ENCODE measurements at regions not wholly inside any gene's neighbourhood (a gene's known extent, or its start where the extent isn't known, plus 50 kb on each side); places are given as distances from the start of the nearest gene placed in this dataset.
"Not testable (repeated sequence)": the region's sequence is repeated elsewhere in the genome, so short reads cannot be mapped to it uniquely, and the experiment has no call there.

DNA sequence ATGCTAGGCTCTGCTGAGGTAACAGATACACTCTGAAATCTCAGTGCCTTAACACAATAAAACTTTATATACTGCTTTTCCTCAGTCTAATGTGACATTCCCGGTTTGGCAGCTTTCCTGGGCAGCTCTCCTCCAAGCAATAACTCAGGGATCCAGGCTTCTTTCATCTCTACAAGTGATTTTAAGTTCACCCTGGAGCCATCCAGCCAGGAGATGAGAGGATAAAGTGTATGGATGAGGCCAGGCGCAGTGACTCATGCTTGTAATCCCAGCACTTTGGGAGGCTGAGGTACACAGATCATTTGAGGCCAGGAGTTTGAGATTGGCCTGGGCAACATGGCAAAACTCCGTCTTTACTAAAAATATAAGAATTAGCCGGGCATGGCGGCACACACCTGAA is 147.2 kb downstream of the UTP18 start:
- Histone ChIP-seq H3K27me3 (ENCODE audit: control insufficient read depth in 1 of 2, insufficient read depth in 2 of 2, low read length in 2 of 2) (peaks cover 0 to 5% of the 10 kb centered on the region in 2 donors), H3K36me3 (ENCODE audit: control insufficient read depth in 1 of 2, insufficient read depth in 2 of 2, low read length in 2 of 2) (no peaks in the 10 kb centered on the region), H3K4me1 (ENCODE audit: control insufficient read depth in 1 of 2, insufficient read depth in 2 of 2, low read length in 2 of 2) (no peaks in the 10 kb centered on the region), H3K9ac (ENCODE audit: low read depth in 1 of 2, low read length in 2 of 2) (no peak overlapping the region), H3K9me3 (ENCODE audit: control insufficient read depth in 1 of 2, low read length in 2 of 2) (no peaks in the 10 kb centered on the region), H3K27ac (ENCODE audit: low read depth, low read length) (no peak overlapping the region), H3K4me3 (ENCODE audit: low read depth in 1 of 2, low read length in 2 of 2) (no peak overlapping the region)

GRCh38 chr17:51419476-51419875 is 159.1 kb downstream of the UTP18 start:
- Histone ChIP-seq H3K9me3 (ENCODE audit: control insufficient read depth in 1 of 2, low read length in 2 of 2) (no peaks in the 10 kb centered on the region), H3K36me3 (ENCODE audit: control insufficient read depth in 1 of 2, insufficient read depth in 2 of 2, low read length in 2 of 2) (no peaks in the 10 kb centered on the region), H3K4me3 (ENCODE audit: low read depth in 1 of 2, low read length in 2 of 2) (no peak overlapping the region), H3K9ac (ENCODE audit: low read depth in 1 of 2, low read length in 2 of 2) (no peak overlapping the region), H3K27ac (ENCODE audit: low read depth, low read length) (no peak overlapping the region), H3K4me1 (ENCODE audit: control insufficient read depth in 1 of 2, insufficient read depth in 2 of 2, low read length in 2 of 2) (no peaks in the 10 kb centered on the region), H3K27me3 (ENCODE audit: control insufficient read depth in 1 of 2, insufficient read depth in 2 of 2, low read length in 2 of 2) (no peaks in the 10 kb centered on the region)

GRCh38 chr17:51421525-51421924 is 161.2 kb downstream of the UTP18 start:
- Histone ChIP-seq H3K9ac (ENCODE audit: low read depth in 1 of 2, low read length in 2 of 2) (no peak overlapping the region), H3K27me3 (ENCODE audit: control insufficient read depth in 1 of 2, insufficient read depth in 2 of 2, low read length in 2 of 2) (no peaks in the 10 kb centered on the region), H3K27ac (ENCODE audit: low read depth, low read length) (no peak overlapping the region), H3K9me3 (ENCODE audit: control insufficient read depth in 1 of 2, low read length in 2 of 2) (no peaks in the 10 kb centered on the region), H3K4me1 (ENCODE audit: control insufficient read depth in 1 of 2, insufficient read depth in 2 of 2, low read length in 2 of 2) (no peaks in the 10 kb centered on the region), H3K4me3 (ENCODE audit: low read depth in 1 of 2, low read length in 2 of 2) (no peak overlapping the region), H3K36me3 (ENCODE audit: control insufficient read depth in 1 of 2, insufficient read depth in 2 of 2, low read length in 2 of 2) (no peaks in the 10 kb centered on the region)

- H3K36me3 ChIP-seq (ENCODE audit: control insufficient read depth in 1 of 2, insufficient read depth in 2 of 2, low read length in 2 of 2) = no peaks in the 10 kb centered on the region
- H3K27ac ChIP-seq (ENCODE audit: low read depth, low read length) = no peak overlapping the region
- no peak overlapping the region for H3K4me3 ChIP-seq (ENCODE audit: low read depth in 1 of 2, low read length in 2 of 2)
- no peaks in the 10 kb centered on the region for H3K9me3 ChIP-seq (ENCODE audit: control insufficient read depth in 1 of 2, low read length in 2 of 2)
- H3K4me1 ChIP-seq (ENCODE audit: control insufficient read depth in 1 of 2, insufficient read depth in 2 of 2, low read length in 2 of 2) = no peaks in the 10 kb centered on the region
- no peak overlapping the region for H3K9ac ChIP-seq (ENCODE audit: low read depth in 1 of 2, low read length in 2 of 2)
- no peaks in the 10 kb centered on the region for H3K27me3 ChIP-seq (ENCODE audit: control insufficient read depth in 1 of 2, insufficient read depth in 2 of 2, low read length in 2 of 2)
Measured at GRCh38 chr17:51422634-51423033, 162.3 kb downstream of the UTP18 start.

DNA sequence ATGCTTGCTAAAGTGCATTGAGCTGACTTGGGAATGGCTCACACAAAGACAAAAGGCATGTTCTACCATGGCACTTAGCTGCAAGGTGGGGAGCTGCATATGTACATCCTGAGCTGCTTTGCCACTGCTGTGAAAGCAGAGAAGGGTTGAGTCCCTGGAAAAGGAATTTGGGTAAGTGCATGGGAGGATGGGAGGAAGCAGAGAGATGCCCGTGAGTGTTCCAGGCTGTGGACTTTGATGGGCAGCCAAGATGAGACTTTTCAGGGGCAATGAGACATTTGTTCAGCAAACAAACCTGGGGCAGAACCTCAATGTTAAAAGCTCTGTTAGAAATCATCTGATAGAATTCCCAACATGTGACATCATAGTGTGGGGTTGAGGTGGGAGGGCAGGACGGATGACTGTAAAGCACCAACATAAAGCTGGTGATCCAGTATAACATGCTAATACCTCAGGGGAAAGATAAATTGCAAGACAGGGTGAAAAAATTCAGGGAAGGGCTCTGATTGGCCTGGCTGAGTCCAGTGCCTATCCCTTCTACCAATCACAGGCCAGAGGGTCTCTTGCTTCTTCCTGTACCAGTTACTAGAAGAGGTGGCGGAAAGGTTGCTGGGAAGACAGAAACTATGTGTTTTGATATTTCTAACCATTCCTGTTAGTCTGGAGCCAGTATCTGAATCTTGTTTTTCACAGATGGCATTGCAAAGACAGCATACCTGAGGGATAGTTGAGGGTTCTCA is 163.2 kb downstream of the UTP18 start:
- H3K27ac ChIP-seq (ENCODE audit: low read depth, low read length) = no peak overlapping the region
- no peaks in the 10 kb centered on the region for H3K9me3 ChIP-seq (ENCODE audit: control insufficient read depth in 1 of 2, low read length in 2 of 2)
- H3K4me1 ChIP-seq (ENCODE audit: control insufficient read depth in 1 of 2, insufficient read depth in 2 of 2, low read length in 2 of 2) = no peaks in the 10 kb centered on the region
- no peak overlapping the region for H3K9ac ChIP-seq (ENCODE audit: low read depth in 1 of 2, low read length in 2 of 2)
- no peak overlapping the region for H3K4me3 ChIP-seq (ENCODE audit: low read depth in 1 of 2, low read length in 2 of 2)
- no peaks in the 10 kb centered on the region for H3K27me3 ChIP-seq (ENCODE audit: control insufficient read depth in 1 of 2, insufficient read depth in 2 of 2, low read length in 2 of 2)
- no peaks in the 10 kb centered on the region for H3K36me3 ChIP-seq (ENCODE audit: control insufficient read depth in 1 of 2, insufficient read depth in 2 of 2, low read length in 2 of 2)

GRCh38 chr17:51425773-51426172 is 165.4 kb downstream of the UTP18 start:
- H3K27me3 ChIP-seq (ENCODE audit: control insufficient read depth in 1 of 2, insufficient read depth in 2 of 2, low read length in 2 of 2) = no peaks in the 10 kb centered on the region
- no peak overlapping the region for H3K27ac ChIP-seq (ENCODE audit: low read depth, low read length)
- H3K4me1 ChIP-seq (ENCODE audit: control insufficient read depth in 1 of 2, insufficient read depth in 2 of 2, low read length in 2 of 2) = no peaks in the 10 kb centered on the region
- H3K9ac ChIP-seq (ENCODE audit: low read depth in 1 of 2, low read length in 2 of 2) = no peak overlapping the region
- no peak overlapping the region for H3K4me3 ChIP-seq (ENCODE audit: low read depth in 1 of 2, low read length in 2 of 2)
- no peaks in the 10 kb centered on the region for H3K9me3 ChIP-seq (ENCODE audit: control insufficient read depth in 1 of 2, low read length in 2 of 2)
- no peaks in the 10 kb centered on the region for H3K36me3 ChIP-seq (ENCODE audit: control insufficient read depth in 1 of 2, insufficient read depth in 2 of 2, low read length in 2 of 2)

DNA sequence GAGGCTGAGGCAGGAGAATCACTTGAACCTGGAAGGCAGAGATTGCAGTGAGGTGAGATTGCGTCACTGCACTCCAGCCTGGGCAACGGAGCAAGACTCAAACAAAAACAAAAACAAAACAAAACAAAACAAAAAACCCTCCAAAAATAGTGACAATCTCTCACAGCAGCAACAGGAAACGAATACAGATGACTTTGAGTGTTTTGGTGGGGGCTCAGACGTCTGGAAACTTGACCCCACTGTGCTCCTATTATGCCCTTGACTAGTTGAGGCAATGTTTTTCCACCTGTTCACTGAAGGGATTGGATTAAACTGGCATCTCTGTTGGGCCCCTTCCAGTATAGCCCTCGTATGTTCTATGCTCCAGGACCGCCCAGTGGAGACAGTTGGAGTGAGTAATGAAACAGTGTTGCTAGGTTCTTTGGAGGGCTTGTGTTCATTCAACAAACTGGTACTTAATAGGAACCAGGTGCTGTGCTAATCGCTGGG is 167.0 kb downstream of the UTP18 start:
- Histone ChIP-seq H3K4me1 (ENCODE audit: control insufficient read depth in 1 of 2, insufficient read depth in 2 of 2, low read length in 2 of 2) (no peaks in the 10 kb centered on the region), H3K27me3 (ENCODE audit: control insufficient read depth in 1 of 2, insufficient read depth in 2 of 2, low read length in 2 of 2) (no peaks in the 10 kb centered on the region), H3K27ac (ENCODE audit: low read depth, low read length) (no peak overlapping the region), H3K4me3 (ENCODE audit: low read depth in 1 of 2, low read length in 2 of 2) (no peak overlapping the region), H3K9ac (ENCODE audit: low read depth in 1 of 2, low read length in 2 of 2) (no peak overlapping the region), H3K9me3 (ENCODE audit: control insufficient read depth in 1 of 2, low read length in 2 of 2) (no peaks in the 10 kb centered on the region), H3K36me3 (ENCODE audit: control insufficient read depth in 1 of 2, insufficient read depth in 2 of 2, low read length in 2 of 2) (no peaks in the 10 kb centered on the region)

GRCh38 chr17:51427856-51428255 is 167.5 kb downstream of the UTP18 start:
- H3K36me3 ChIP-seq (ENCODE audit: control insufficient read depth in 1 of 2, insufficient read depth in 2 of 2, low read length in 2 of 2) = no peaks in the 10 kb centered on the region

DNA sequence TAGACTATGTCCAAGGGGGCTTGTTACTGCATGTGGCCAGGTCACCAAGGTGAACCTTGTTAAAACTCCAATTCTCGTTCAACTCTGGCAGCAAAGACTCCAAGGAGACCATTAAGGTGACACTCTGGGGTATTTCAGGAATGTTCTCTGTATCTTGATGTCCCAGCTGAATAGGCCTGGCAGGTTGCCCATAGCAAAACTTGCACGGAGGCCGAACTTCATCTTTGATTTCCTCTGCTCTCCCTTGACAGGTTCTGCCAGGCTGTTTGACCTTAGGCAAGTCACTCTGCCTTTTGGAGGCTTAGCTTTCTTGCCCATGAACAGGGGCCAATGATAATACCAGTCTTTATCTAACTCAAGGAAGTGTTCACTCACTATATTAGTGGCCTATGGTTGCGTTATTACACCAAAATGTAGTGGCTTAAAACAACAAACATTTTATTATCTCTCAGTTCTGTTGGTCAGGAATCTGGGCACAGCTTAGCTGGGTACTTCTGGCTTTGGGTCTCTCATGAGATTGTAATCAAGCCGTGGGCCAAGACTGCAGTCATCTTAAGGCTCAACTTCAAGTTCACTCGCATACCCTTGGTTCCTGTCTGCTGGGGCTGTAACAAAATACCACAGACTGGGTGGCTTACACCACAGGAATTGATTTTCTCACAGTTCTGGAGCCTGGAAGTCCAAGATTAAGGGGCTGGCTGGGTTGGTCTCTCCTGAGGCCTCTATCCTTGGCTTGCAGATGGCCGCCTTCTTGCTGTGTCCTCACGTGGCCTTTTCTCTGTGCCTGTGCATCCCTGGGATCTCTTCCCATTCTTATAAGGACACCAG is 168.5 kb downstream of the UTP18 start:
- Histone ChIP-seq H3K9ac (ENCODE audit: low read depth in 1 of 2, low read length in 2 of 2) (no peak overlapping the region), H3K27me3 (ENCODE audit: control insufficient read depth in 1 of 2, insufficient read depth in 2 of 2, low read length in 2 of 2) (no peaks in the 10 kb centered on the region), H3K4me1 (ENCODE audit: control insufficient read depth in 1 of 2, insufficient read depth in 2 of 2, low read length in 2 of 2) (no peaks in the 10 kb centered on the region), H3K9me3 (ENCODE audit: control insufficient read depth in 1 of 2, low read length in 2 of 2) (no peaks in the 10 kb centered on the region), H3K27ac (ENCODE audit: low read depth, low read length) (no peak overlapping the region), H3K36me3 (ENCODE audit: control insufficient read depth in 1 of 2, insufficient read depth in 2 of 2, low read length in 2 of 2) (no peaks in the 10 kb centered on the region), H3K4me3 (ENCODE audit: low read depth in 1 of 2, low read length in 2 of 2) (no peak overlapping the region)

More at GRCh38 chr17:51427856-51428255, 167.5 kb downstream of the UTP18 start:
- H3K4me1 ChIP-seq (ENCODE audit: control insufficient read depth in 1 of 2, insufficient read depth in 2 of 2, low read length in 2 of 2) = no peaks in the 10 kb centered on the region
- H3K9ac ChIP-seq (ENCODE audit: low read depth in 1 of 2, low read length in 2 of 2) = no peak overlapping the region
- H3K9me3 ChIP-seq (ENCODE audit: control insufficient read depth in 1 of 2, low read length in 2 of 2) = no peaks in the 10 kb centered on the region
- no peaks in the 10 kb centered on the region for H3K27me3 ChIP-seq (ENCODE audit: control insufficient read depth in 1 of 2, insufficient read depth in 2 of 2, low read length in 2 of 2)
- no peak overlapping the region for H3K4me3 ChIP-seq (ENCODE audit: low read depth in 1 of 2, low read length in 2 of 2)
- H3K27ac ChIP-seq (ENCODE audit: low read depth, low read length) = no peak overlapping the region

DNA sequence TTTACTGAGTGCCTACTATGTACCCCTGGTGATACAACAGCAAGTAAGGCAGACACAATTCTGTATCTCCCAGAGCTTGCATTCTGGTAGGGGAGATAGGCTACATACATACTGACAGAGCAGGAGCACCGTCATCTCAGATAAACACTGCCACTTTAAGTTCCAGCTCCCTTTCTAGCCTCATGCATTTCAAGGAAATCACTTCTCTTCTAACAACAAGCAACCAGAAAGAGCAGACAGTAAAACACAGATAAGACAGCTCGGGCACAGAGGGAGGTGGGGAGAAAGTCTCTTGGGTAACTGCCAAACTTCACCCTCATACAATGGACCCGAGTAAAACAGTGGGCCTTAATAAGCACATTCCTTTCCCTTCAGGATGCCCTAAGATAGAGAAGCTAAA is 169.6 kb downstream of the UTP18 start:
- H3K9me3 ChIP-seq (ENCODE audit: control insufficient read depth in 1 of 2, low read length in 2 of 2); H3K36me3 ChIP-seq (ENCODE audit: control insufficient read depth in 1 of 2, insufficient read depth in 2 of 2, low read length in 2 of 2); H3K4me3 ChIP-seq (ENCODE audit: low read depth in 1 of 2, low read length in 2 of 2); H3K27ac ChIP-seq (ENCODE audit: low read depth, low read length); H3K9ac ChIP-seq (ENCODE audit: low read depth in 1 of 2, low read length in 2 of 2); H3K27me3 ChIP-seq (ENCODE audit: control insufficient read depth in 1 of 2, insufficient read depth in 2 of 2, low read length in 2 of 2); H3K4me1 ChIP-seq (ENCODE audit: control insufficient read depth in 1 of 2, insufficient read depth in 2 of 2, low read length in 2 of 2): not testable (repeated sequence)
